ENCODE measurements at regions not wholly inside any gene's neighbourhood (a gene's known extent, or its start where the extent isn't known, plus 50 kb on each side); places are given as distances from the start of the nearest gene placed in this dataset.

GRCh38 chr15:25059698-25060471, 105.1 kb downstream of the SNRPN start:
- H3K27ac Mint-ChIP-seq: peak overlapping the region; percentile 35
- no peaks in the 10 kb centered on the region for H3K4me1 Mint-ChIP-seq (ENCODE audit: low read depth)

GRCh38 chr15:25060472-25060803, 105.7 kb downstream of the SNRPN start:
- Mint-ChIP-seq H3K4me1 (ENCODE audit: low read depth) (no peaks in the 10 kb centered on the region), H3K27me3 (no peaks in the 10 kb centered on the region), H3K9me3 (ENCODE audit: low read depth) (peaks cover 79% of the 10 kb centered on the region), H3K4me3 (ENCODE audit: low read depth) (no peak overlapping the region), H3K27ac (no peak overlapping the region), H3K36me3 (ENCODE audit: insufficient read depth) (peaks cover 99% of the 10 kb centered on the region)
- no peak for DNase-seq (ENCODE audit: low spot score, unreplicated experiment)
- TF ChIP-seq CTCF (IDR thresholded peaks at IDR 0.05; ENCODE audit: unreplicated experiment): no peak

More at GRCh38 chr15:25059698-25060471, 105.1 kb downstream of the SNRPN start:
- Mint-ChIP-seq H3K36me3 (ENCODE audit: insufficient read depth) (peaks cover 99% of the 10 kb centered on the region), H3K9me3 (ENCODE audit: low read depth) (peaks cover 80% of the 10 kb centered on the region), H3K27me3 (no peaks in the 10 kb centered on the region), H3K4me3 (ENCODE audit: low read depth) (no peak overlapping the region)
- no peak for TF ChIP-seq CTCF (IDR thresholded peaks at IDR 0.05; ENCODE audit: unreplicated experiment)
- DNase-seq (ENCODE audit: low spot score, unreplicated experiment): peak; percentile 3

- H3K4me3 Mint-ChIP-seq (ENCODE audit: low read depth): peak overlapping the region; percentile 3
- no peak for DNase-seq (ENCODE audit: low spot score, unreplicated experiment)
- H3K36me3 Mint-ChIP-seq (ENCODE audit: insufficient read depth): peaks cover 99% of the 10 kb centered on the region
- H3K27ac Mint-ChIP-seq: peak overlapping the region; percentile 63
- H3K4me1 Mint-ChIP-seq (ENCODE audit: low read depth): no peaks in the 10 kb centered on the region
- no peak for TF ChIP-seq CTCF (IDR thresholded peaks at IDR 0.05; ENCODE audit: unreplicated experiment)
- no peaks in the 10 kb centered on the region for H3K27me3 Mint-ChIP-seq
- peaks cover 79% of the 10 kb centered on the region for H3K9me3 Mint-ChIP-seq (ENCODE audit: low read depth)
These were observed 106.3 kb downstream of the SNRPN start for GRCh38 chr15:25060996-25061620.

- Mint-ChIP-seq H3K27ac (peak overlapping the region; percentile 37), H3K4me1 (ENCODE audit: low read depth) (no peaks in the 10 kb centered on the region), H3K27me3 (no peaks in the 10 kb centered on the region), H3K36me3 (ENCODE audit: insufficient read depth) (peaks cover 99% of the 10 kb centered on the region), H3K4me3 (ENCODE audit: low read depth) (no peak overlapping the region), H3K9me3 (ENCODE audit: low read depth) (peaks cover 83% of the 10 kb centered on the region)
- no peak for DNase-seq (ENCODE audit: low spot score, unreplicated experiment)
- TF ChIP-seq CTCF (IDR thresholded peaks at IDR 0.05; ENCODE audit: unreplicated experiment): no peak
These were observed 107.2 kb downstream of the SNRPN start for GRCh38 chr15:25061808-25062550.

All from progenitor cell of endocrine pancreas (in vitro differentiated cells).